Liver (tissue), 8 donors: ENCODE measurements at regions not wholly inside any gene's neighbourhood (a gene's known extent, or its start where the extent isn't known, plus 50 kb on each side); places are given as distances from the start of the nearest gene placed in this dataset.
"Not testable (repeated sequence)": the region's sequence is repeated elsewhere in the genome, so short reads cannot be mapped to it uniquely, and the experiment has no call there.

ENCODE experiments used
- DNase-seq: peaks from one replicate; pipeline ENCODE4 v3.0.0-alpha.2; 2017; ENCODE audit warnings: low spot score
- H3K27ac ChIP-seq, 2 donors: one replicate each; pipeline ENCODE4 v1.7.0; 2013; ENCODE audit warnings: inconsistent platforms in 2 of 2, low read length in 2 of 2, control low read depth in 1 of 2, low read depth in 1 of 2, mild to moderate bottlenecking in 1 of 2
- H3K27me3 ChIP-seq, 4 donors: one replicate each; pipeline versions ENCODE4 v1.6.1 to v1.7.0; 2013; ENCODE audit warnings: low read length in 3 of 4, inconsistent platforms in 1 of 4, mild to moderate bottlenecking in 1 of 4, moderate library complexity in 1 of 4; ENCODE audit not compliant: control insufficient read depth in 4 of 4, insufficient read depth in 4 of 4
- H3K36me3 ChIP-seq, 4 donors: one replicate each; pipeline versions ENCODE4 v1.6.1 to v1.7.0; 2013; ENCODE audit warnings: low read length in 3 of 4, mild to moderate bottlenecking in 3 of 4, low read depth in 1 of 4, moderate library complexity in 1 of 4; ENCODE audit not compliant: control insufficient read depth in 4 of 4, insufficient read depth in 3 of 4
- H3K4me1 ChIP-seq, 4 donors: one replicate each; pipeline versions ENCODE4 v1.6.1 to v1.7.0; 2013; ENCODE audit warnings: low read length in 3 of 4, mild to moderate bottlenecking in 3 of 4, moderate library complexity in 1 of 4; ENCODE audit not compliant: control insufficient read depth in 4 of 4, insufficient read depth in 4 of 4
- H3K4me3 ChIP-seq, 3 donors: one replicate each; pipeline versions ENCODE4 v1.6.1 to v1.7.0; 2013; ENCODE audit warnings: low read length in 3 of 3, control low read depth in 1 of 3, low read depth in 1 of 3, mild to moderate bottlenecking in 1 of 3
- H3K9ac ChIP-seq, 2 donors: one replicate each; pipeline ENCODE4 v1.7.0; 2013; ENCODE audit warnings: low read length in 2 of 2, mild to moderate bottlenecking in 2 of 2, moderate library complexity in 2 of 2, control low read depth in 1 of 2, low read depth in 1 of 2
- H3K9me3 ChIP-seq, 4 donors: one replicate each; pipeline versions ENCODE4 v1.6.1 to v1.7.0; 2013; ENCODE audit warnings: low read length in 3 of 4; ENCODE audit not compliant: control insufficient read depth in 4 of 4
- ATF3 ChIP-seq: IDR thresholded peaks from 2 replicates; pipeline ENCODE4 v1.6.1; 2016; ENCODE audit warnings: antibody characterized with exemption
- EGR1 ChIP-seq, 2 donors: IDR thresholded peaks; 2 replicates each; pipeline ENCODE4 v1.6.1; 2016 to 2018; ENCODE audit warnings: antibody characterized with exemption in 2 of 2, low read depth in 2 of 2
- FOXA1 ChIP-seq: IDR thresholded peaks from 2 replicates; pipeline ENCODE4 v1.6.1; 2016; ENCODE audit warnings: antibody characterized with exemption
- FOXA2 ChIP-seq: IDR thresholded peaks from 2 replicates; pipeline ENCODE4 v1.6.1; 2016; ENCODE audit warnings: antibody characterized with exemption
- HNF4A ChIP-seq, 2 donors: conservative IDR thresholded peaks; 2 replicates each; pipeline ENCODE4 v1.6.1; 2016; ENCODE audit warnings: antibody characterized with exemption in 2 of 2, mild to moderate bottlenecking in 2 of 2
- HNF4G ChIP-seq: IDR thresholded peaks from 2 replicates; pipeline ENCODE4 v1.6.1; 2016; ENCODE audit warnings: antibody characterized with exemption
- JUND ChIP-seq, 2 donors: IDR thresholded peaks; 2 replicates each; pipeline ENCODE4 v1.6.1; 2016; ENCODE audit warnings: antibody characterized with exemption in 2 of 2
- NR2F2 ChIP-seq: IDR thresholded peaks from 2 replicates; pipeline ENCODE4 v1.6.1; 2016; ENCODE audit warnings: antibody characterized with exemption
- RXRA ChIP-seq, 2 donors: IDR thresholded peaks; 2 replicates each; pipeline ENCODE4 v1.6.1; 2017 to 2018; ENCODE audit warnings: antibody characterized with exemption in 2 of 2, mild to moderate bottlenecking in 1 of 2
- TAF1 ChIP-seq: conservative IDR thresholded peaks from 2 replicates; pipeline ENCODE4 v1.6.1; 2016; ENCODE audit warnings: antibody characterized with exemption, mild to moderate bottlenecking
- YY1 ChIP-seq: IDR thresholded peaks from 2 replicates; pipeline ENCODE4 v1.6.1; 2016; ENCODE audit warnings: antibody characterized with exemption, mild to moderate bottlenecking
- ZBTB33 ChIP-seq: IDR thresholded peaks from 2 replicates; pipeline ENCODE4 v1.6.1; 2016; ENCODE audit warnings: antibody characterized with exemption
- WGBS: extraction: QIAGEN DNeasy Blood & Tissue Kit; methylation state at CpG from one replicate; pipeline ENCODE4 v1.1.7; 2013; 5-methylcytosine and 5-hydroxymethylcytosine counted together
- TF ChIP-seq, protein P1 (sequence below): IDR thresholded peaks from 2 replicates; pipeline ENCODE4 v1.6.1; 2016; ENCODE audit warnings: antibody characterized with exemption, mild to moderate bottlenecking
- TF ChIP-seq, protein P2 (sequence below): fragments of 150-350 bp; IDR thresholded peaks from 2 replicates; pipeline ENCODE4 v1.5.1; 2017; ENCODE audit warnings: improper control_type of control experiment, low read depth, low read length; ENCODE audit not compliant: missing input control
- TF ChIP-seq, protein P3 (sequence below): IDR thresholded peaks from 2 replicates; pipeline ENCODE4 v1.6.1; 2016; ENCODE audit warnings: antibody characterized with exemption
- donor health status: healthy.
- donor health status: healthy.
- donor health status: healthy.
- donor health status: healthy.
- donor health status: healthy.

GRCh38 chr18:43846299-43846698 is 569.0 kb upstream of the SYT4 start:
- no peaks in the 10 kb centered on the region for H3K9me3 ChIP-seq
- H3K27me3 ChIP-seq: no peaks in the 10 kb centered on the region
- no peak overlapping the region for H3K27ac ChIP-seq
- DNase-seq: no peak
- TF ChIP-seq HNF4G (no peak), RXRA (IDR thresholded peaks at IDR 0.05) (no peak), EGR1 (IDR thresholded peaks at IDR 0.05; ENCODE audit: low read depth in 2 of 2) (no peak), FOXA2 (no peak), TAF1 (no peak), JUND (IDR thresholded peaks at IDR 0.05) (no peak), HNF4A (conservative IDR thresholded peaks at IDR 0.05) (no peak)
- TF ChIP-seq, protein P1, sequence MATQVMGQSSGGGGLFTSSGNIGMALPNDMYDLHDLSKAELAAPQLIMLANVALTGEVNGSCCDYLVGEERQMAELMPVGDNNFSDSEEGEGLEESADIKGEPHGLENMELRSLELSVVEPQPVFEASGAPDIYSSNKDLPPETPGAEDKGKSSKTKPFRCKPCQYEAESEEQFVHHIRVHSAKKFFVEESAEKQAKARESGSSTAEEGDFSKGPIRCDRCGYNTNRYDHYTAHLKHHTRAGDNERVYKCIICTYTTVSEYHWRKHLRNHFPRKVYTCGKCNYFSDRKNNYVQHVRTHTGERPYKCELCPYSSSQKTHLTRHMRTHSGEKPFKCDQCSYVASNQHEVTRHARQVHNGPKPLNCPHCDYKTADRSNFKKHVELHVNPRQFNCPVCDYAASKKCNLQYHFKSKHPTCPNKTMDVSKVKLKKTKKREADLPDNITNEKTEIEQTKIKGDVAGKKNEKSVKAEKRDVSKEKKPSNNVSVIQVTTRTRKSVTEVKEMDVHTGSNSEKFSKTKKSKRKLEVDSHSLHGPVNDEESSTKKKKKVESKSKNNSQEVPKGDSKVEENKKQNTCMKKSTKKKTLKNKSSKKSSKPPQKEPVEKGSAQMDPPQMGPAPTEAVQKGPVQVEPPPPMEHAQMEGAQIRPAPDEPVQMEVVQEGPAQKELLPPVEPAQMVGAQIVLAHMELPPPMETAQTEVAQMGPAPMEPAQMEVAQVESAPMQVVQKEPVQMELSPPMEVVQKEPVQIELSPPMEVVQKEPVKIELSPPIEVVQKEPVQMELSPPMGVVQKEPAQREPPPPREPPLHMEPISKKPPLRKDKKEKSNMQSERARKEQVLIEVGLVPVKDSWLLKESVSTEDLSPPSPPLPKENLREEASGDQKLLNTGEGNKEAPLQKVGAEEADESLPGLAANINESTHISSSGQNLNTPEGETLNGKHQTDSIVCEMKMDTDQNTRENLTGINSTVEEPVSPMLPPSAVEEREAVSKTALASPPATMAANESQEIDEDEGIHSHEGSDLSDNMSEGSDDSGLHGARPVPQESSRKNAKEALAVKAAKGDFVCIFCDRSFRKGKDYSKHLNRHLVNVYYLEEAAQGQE: no peak
- H3K4me3 ChIP-seq: no peak overlapping the region
- 42% methylated on average over 1 of the region's 1 CpG for WGBS
- H3K4me1 ChIP-seq: no peaks in the 10 kb centered on the region
- H3K9ac ChIP-seq: no peak overlapping the region
- H3K36me3 ChIP-seq: no peaks in the 10 kb centered on the region

DNA sequence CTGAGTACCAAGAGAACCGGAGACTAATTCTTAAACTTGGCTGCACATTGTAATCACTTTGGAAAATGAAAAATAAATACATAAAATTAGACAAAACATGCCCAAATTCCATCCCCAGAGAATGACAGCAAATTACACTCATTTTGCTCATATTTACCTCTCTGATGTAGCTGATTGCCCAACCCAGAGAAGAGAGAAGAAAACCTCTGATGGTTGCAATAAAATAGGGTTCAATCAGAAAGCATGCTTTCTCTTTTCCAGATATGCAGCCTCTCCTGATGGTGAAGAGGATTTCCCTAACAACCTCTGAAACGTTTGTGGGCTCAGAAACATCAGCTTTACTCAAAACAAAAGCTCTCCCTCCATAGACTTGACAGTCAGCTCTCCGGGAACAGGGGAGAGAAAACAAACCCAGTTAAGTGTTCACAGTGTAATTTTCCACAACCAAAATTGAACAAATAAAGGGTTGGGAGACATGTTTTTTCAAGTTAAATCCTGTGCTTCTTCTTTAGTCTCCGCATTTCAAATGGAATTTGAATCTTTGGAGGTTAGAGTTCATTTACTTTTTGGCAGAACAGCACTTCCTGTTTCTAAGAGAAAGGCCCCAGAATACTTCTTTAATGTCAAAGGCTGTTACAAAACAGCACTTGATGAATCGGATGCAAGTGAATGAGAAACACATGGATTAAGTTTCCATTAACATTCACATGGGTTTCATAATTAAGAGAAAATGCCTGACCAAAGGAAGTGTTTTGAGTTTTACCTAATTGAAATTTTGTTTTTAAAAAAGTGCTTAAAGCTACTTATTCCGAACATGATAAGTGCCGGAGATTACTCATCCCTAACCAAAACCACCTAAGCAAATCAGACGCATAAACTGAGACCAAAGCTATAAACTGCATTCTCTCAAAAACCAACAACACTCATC is 570.1 kb upstream of the SYT4 start:
- TF ChIP-seq NR2F2 (peak; percentile 61), EGR1 (IDR thresholded peaks at IDR 0.05; ENCODE audit: low read depth in 2 of 2) (no peak)
- DNase-seq: no peak
- Histone ChIP-seq H3K9ac (no peak overlapping the region), H3K27me3 (no peaks in the 10 kb centered on the region), H3K4me1 (no peaks in the 10 kb centered on the region), H3K9me3 (no peaks in the 10 kb centered on the region), H3K36me3 (no peaks in the 10 kb centered on the region), H3K27ac (no peak overlapping the region), H3K4me3 (no peak overlapping the region)
- 50% methylated on average over 8 of the region's 8 CpGs for WGBS

GRCh38 chr18:43849831-43850230 is 572.5 kb upstream of the SYT4 start:
- not testable (repeated sequence) for DNase-seq, H3K4me1 ChIP-seq, H3K9ac ChIP-seq, H3K36me3 ChIP-seq, H3K9me3 ChIP-seq, H3K4me3 ChIP-seq, H3K27me3 ChIP-seq, H3K27ac ChIP-seq
- WGBS: 74% methylated on average over 2 of the region's 2 CpGs

GRCh38 chr18:43855376-43855775 is 578.1 kb upstream of the SYT4 start:
- Histone ChIP-seq H3K4me1 (no peaks in the 10 kb centered on the region), H3K4me3 (no peak overlapping the region), H3K36me3 (no peaks in the 10 kb centered on the region), H3K27me3 (no peaks in the 10 kb centered on the region), H3K9ac (no peak overlapping the region), H3K27ac (no peak overlapping the region), H3K9me3 (no peaks in the 10 kb centered on the region)
- DNase-seq: no peak
- 47% methylated on average over 2 of the region's 2 CpGs for WGBS
- TF ChIP-seq, protein P2, sequence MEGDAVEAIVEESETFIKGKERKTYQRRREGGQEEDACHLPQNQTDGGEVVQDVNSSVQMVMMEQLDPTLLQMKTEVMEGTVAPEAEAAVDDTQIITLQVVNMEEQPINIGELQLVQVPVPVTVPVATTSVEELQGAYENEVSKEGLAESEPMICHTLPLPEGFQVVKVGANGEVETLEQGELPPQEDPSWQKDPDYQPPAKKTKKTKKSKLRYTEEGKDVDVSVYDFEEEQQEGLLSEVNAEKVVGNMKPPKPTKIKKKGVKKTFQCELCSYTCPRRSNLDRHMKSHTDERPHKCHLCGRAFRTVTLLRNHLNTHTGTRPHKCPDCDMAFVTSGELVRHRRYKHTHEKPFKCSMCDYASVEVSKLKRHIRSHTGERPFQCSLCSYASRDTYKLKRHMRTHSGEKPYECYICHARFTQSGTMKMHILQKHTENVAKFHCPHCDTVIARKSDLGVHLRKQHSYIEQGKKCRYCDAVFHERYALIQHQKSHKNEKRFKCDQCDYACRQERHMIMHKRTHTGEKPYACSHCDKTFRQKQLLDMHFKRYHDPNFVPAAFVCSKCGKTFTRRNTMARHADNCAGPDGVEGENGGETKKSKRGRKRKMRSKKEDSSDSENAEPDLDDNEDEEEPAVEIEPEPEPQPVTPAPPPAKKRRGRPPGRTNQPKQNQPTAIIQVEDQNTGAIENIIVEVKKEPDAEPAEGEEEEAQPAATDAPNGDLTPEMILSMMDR: no peak
- TF ChIP-seq, protein P3, sequence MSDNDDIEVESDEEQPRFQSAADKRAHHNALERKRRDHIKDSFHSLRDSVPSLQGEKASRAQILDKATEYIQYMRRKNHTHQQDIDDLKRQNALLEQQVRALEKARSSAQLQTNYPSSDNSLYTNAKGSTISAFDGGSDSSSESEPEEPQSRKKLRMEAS: no peak
- TF ChIP-seq YY1: no peak
- TF ChIP-seq HNF4A (conservative IDR thresholded peaks at IDR 0.05): no peak
- no peak for TF ChIP-seq ZBTB33
- no peak for TF ChIP-seq TAF1
- no peak for TF ChIP-seq FOXA1
- no peak for TF ChIP-seq RXRA (IDR thresholded peaks at IDR 0.05)
- TF ChIP-seq EGR1 (IDR thresholded peaks at IDR 0.05; ENCODE audit: low read depth in 2 of 2): no peak
- no peak for TF ChIP-seq JUND (IDR thresholded peaks at IDR 0.05)
- no peak for TF ChIP-seq NR2F2
- TF ChIP-seq ATF3: no peak
